Testis (tissue), 2 donors: ENCODE measurements at regions not wholly inside any gene's neighbourhood (a gene's known extent, or its start where the extent isn't known, plus 50 kb on each side); places are given as distances from the start of the nearest gene placed in this dataset.

Source experiments
- CTCF ChIP-seq, 3 experiments: fragments of 450-650 bp in 2 of 3; fragments of 200-600 bp in 1 of 3; sonication (generic) in 1 of 3; IDR thresholded peaks; one replicate each; pipeline ENCODE4 v1.5.1; 2016 to 2019; ENCODE audit warnings: antibody characterized with exemption in 3 of 3, mild to moderate bottlenecking in 2 of 3, moderate library complexity in 1 of 3
- POLR2A ChIP-seq: fragments of 450-650 bp; IDR thresholded peaks from one replicate; pipeline ENCODE4 v1.6.1; 2017; ENCODE audit warnings: antibody characterized with exemption, mild to moderate bottlenecking, moderate library complexity

GRCh38 chr10:32204606-32205005, 142.4 kb downstream of the EPC1 start:
- no peak for TF ChIP-seq CTCF (IDR thresholded peaks at IDR 0.05)
- no peak for TF ChIP-seq POLR2A
